CD4-positive, alpha-beta T cell treated with Interferon alpha-2 for 1 hour (primary cell): ENCODE measurements at regions not wholly inside any gene's neighbourhood (a gene's known extent, or its start where the extent isn't known, plus 50 kb on each side); places are given as distances from the start of the nearest gene placed in this dataset.
"Not testable (repeated sequence)": the region's sequence is repeated elsewhere in the genome, so short reads cannot be mapped to it uniquely, and the experiment has no call there.

Source experiments
- DNase-seq, 2 donors: peaks; one replicate each; pipeline ENCODE4 v3.0.0-alpha.2; 2020 to 2022

DNA sequence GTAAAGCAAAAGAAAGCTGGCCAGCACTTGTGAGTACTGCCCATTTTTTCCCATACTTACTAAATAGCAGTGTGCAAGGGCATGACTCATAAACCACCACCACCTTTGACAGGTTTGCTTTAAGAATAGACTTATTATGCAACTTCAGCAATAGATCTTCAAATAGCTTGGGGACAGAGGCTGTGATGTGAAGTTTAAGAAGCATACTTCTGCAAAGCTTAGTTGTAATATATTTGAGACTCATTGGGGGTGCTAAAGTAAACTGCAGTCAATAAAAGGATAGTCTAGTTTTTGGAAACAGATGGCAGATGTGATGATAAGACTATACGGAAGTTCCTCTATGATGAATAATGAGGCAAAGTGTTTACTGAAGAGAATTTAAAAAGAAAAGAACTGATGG is 210.0 kb downstream of the PLA2G4A start:
- no peak for DNase-seq

DNA sequence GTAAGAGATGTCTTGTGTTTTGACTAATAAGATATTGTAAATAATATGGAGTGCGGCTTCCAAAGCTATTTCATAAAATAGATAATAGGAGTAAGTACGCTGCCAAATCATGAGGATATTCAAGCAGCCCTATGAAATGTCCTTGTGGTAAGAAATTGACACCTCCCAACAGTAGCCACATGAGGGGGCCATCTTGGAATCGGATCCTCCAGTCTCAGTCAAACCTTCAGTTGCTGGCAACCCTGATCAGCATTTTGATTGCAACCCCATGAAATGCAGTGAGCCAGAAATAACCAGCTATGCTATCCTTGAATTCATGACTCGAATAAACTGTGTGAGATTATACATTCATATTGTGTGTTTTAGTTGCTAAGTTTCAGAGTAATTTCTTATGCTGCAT is 212.4 kb downstream of the PLA2G4A start:
- no peak for DNase-seq

DNA sequence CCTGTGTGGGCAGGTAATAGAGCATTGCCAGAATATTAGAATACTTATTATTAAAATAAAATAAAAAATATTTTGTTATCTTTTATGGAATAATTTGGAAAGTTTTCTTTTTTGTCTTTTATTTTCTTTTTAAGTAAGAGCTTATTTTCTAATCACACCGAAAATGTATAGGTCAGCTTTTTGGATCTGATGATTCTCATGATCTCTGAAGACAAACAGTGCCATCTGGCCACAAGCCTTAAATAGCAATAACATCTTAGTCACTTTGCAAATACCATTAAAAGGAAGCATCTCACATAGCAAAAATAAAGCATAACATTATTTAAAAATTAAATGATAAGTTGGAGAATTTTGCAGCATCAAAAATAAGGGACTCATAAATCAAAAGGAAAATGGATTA is 213.8 kb downstream of the PLA2G4A start:
- DNase-seq, result no peak

DNA sequence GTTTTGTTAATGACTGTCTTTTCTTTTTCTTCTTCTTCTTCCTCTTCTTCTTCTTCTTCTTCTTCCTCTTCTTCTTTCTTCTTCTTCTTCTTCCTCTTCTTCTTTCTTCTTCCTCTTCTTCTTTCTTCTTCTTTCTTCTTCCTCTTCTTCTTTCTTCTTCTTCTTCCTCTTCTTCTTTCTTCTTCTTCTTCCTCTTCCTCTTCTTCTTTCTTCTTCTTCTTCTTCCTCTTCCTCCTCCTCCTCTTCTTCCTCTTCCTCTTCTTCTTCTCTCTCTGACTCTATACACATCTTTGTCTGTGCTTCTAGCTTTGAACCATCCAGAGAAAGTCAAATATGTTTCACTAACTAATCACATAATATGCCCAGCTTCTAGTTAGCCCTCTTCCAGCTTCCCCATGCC is 214.7 kb downstream of the PLA2G4A start:
- not testable (repeated sequence) for DNase-seq

DNA sequence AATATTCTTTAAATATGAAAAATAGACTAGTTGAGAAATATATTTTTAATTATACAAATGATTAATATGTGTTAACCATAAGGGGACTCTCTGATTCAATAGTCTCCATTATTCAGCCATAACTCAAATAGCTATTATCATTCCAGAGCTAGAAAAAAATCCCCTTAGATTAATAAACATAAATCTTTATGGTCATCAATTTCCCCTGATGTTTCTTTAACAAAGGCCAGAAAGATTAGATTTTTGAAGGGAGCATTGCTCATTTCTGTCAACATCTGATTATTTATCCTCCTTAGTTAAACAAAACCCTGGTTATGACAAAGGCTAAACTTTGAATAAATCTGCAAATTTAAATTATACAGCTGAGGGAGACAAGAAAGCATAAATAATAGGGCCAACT is 215.7 kb downstream of the PLA2G4A start:
- DNase-seq, result no peak

DNA sequence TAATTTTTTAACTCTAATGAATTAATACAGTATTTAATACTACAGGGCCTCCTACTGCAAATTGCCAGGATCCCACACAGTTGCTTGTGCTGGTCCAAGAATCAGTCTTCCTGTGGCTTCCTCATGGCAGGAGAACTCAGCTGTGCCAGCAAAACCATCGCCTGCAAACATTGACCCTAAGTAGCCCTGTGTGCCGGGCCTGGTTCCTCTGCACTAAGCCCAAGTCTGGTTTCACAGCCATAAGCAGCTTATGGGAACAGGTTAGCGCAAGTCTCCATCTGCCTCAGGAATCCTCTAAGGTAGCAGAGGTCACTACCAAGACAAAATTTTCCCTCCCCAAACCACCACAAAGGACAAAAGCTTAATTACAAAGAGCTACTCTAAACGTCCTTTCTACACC is 216.6 kb downstream of the PLA2G4A start:
- no peak for DNase-seq

DNA sequence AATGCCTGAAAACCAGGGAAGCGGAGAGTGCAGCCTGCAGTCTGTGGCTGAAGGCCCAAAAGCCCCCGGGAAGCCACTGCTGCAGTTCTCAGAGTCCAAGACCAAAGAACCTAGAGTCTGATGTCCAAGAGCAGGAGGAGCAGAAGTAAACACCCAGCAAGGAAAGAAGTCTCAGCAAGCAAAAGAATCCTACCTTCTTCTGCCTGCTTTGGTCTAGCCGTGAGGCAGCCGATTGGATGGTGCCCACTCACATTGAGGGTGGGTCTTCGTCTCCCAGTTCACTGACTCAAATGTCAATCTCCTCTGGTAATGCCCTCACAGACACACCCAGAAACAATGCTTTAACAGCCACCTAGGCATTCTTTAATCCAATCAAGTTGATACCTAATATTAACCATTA is 217.5 kb downstream of the PLA2G4A start:
- no peak for DNase-seq

DNA sequence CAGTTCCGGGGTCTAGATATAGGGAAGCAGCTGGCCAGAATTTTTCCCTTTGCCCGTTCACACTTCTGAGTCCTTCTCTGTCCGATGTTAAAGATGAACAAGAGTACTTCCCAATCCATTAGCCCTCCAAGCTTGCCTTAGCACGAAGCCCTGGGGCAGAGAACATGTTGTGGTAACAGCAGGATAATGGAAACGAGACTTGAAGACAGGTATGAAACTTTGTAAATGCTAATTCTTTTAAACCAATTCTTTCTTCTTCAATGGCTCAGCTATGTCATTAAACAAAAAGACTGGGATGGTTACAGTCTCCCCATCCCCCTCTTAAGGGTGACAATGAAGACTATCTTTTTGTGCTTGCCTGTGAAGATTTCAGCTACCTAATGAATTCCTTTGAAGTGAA is 218.5 kb downstream of the PLA2G4A start:
- DNase-seq, result no peak

DNA sequence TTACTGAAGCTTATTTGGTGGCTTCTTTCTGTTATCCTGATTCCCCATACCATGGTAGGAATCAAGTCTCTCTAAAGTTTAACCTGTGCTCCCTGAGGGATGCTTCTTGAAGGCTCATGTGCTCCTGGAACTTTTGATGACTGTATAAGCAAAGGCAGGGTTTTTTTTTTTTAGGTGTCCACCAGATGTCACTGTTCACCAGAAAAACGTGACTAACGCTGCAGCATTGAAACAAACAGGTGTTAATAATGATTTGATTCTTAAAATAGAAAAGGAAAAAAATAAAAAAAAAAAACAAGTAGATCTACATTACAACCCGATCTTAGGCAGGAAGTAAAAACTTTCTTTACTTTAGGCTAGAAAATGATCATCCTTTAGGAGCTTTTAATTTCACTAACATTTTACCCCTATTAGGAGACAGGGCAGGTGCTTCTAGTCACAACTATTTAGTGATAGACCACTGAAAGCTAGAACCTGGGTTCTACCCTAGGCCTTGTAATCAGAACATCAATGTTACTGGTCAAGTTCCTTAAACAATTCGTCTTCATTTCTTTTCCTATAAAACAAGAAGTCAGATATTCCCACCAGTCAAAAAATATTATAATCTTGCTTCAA is 223.0 kb downstream of the PLA2G4A start:
- peak in 1 of 2 donors; percentile 36 for DNase-seq

DNA sequence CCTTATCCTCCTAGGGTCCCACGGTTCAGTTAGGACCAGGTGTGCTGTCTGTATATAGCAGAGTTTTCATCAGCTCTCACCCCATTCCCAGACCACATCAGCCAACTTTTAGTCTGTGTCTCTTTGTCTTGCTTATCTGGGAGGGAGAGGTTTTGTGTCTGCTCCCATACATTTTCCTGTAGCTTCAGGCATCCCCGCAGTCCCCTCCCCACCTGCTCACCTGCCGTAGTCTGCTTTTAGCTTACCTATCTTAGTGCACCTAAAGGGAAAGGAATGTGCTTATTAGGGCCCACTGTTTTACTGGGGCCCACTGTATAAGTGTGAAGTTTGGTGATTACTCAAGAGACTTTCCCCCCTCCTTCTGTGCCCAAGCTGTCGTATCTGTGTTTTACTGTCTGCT is 225.1 kb downstream of the PLA2G4A start:
- no peak for DNase-seq

DNA sequence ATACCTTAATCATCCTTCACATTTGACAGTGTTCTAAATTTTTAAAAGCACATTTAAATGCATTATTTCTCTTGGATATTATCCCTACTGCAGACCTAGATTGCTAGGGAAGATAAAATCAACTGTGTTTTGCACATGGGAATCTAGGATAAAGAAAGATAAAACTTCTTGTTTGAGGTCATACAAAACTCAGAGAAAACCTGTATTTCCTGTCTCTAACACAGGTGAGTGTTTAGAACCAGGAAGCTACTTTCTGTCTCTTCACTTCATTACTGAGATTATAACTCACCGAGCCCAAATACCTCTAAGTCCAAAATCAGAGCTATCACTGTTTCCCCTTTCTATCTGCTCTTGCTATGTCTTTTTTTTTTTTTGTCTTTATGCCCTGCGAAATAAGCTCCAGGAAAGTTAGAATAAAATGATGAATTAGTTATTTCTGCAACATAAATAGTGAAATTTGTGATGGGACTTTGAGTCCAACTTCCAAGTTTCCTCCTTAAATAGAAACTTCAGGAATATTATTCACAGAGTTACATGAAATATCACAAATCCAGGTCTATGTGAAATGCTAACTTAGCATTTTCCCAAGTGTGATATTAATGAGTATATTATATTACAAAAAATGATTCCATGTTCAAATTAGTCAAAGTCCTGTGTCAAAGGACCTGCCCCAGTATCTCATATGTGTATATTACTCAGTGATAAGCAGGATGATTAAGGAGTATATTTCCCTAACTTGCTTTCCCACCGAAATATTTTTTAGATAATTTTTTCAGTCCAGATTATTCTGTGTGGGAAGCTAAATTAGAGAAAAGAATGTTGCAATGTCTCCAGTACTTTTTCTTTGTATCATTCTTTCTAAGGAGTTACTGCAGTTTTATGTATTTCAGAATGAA is 226.4 kb downstream of the PLA2G4A start:
- DNase-seq, result no peak

DNA sequence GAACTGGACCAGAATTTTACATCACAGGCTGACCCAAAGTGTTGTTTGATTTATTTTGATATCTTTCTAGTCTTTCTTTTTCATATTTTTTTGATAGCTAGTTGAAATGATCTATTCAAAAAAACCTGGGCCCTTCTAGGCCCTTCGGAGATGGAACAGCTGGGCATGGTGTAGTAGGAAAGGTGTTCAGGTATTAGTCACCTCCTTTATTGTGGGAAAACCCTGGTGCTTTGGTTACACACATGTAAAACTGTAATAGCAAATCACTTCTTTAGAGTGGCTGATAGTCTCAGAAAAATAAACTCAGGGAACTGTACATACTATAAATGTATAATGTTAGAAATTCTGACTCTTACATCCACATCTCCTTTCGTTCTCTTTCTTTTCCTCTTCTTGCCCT is 234.5 kb downstream of the PLA2G4A start:
- no peak for DNase-seq

DNA sequence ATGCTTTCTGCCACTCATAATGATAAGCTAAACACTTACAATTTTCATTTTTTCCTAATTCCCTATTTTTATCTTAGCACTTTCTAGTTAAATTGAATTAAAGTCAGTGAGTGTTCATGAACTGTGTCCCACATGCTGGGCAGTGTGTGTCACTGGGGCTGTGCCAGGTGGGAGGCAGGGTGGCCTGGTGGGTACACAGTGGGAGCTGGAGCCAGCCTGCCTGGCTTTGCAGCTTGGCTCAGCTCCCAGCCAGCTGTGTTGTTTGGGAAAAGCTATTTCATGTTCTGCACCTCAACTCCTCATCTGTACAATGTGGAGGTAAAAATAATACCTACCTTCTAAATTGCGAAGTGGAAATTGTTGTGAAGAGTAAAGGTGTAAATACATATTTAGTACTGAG is 238.4 kb downstream of the PLA2G4A start:
- DNase-seq, result no peak

DNA sequence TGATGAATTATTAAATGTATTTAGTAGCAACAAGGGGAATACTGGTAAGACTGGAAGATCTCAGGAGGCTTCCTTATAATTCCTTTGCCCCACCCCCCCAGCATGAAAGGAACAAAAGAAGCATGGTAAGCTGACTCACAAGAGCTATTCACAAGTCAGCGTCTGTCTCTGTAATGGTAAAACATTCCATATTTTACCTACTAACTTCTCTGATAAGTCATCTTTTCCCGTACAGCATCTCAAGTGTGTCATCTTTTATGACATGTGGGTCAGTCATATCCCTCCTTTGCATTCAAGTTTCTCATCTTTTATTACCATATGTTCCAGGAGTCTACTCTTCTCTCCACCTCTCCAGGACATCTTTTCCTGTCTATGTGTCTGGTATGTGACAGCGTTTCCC is 241.3 kb downstream of the PLA2G4A start:
- DNase-seq, result no peak

DNA sequence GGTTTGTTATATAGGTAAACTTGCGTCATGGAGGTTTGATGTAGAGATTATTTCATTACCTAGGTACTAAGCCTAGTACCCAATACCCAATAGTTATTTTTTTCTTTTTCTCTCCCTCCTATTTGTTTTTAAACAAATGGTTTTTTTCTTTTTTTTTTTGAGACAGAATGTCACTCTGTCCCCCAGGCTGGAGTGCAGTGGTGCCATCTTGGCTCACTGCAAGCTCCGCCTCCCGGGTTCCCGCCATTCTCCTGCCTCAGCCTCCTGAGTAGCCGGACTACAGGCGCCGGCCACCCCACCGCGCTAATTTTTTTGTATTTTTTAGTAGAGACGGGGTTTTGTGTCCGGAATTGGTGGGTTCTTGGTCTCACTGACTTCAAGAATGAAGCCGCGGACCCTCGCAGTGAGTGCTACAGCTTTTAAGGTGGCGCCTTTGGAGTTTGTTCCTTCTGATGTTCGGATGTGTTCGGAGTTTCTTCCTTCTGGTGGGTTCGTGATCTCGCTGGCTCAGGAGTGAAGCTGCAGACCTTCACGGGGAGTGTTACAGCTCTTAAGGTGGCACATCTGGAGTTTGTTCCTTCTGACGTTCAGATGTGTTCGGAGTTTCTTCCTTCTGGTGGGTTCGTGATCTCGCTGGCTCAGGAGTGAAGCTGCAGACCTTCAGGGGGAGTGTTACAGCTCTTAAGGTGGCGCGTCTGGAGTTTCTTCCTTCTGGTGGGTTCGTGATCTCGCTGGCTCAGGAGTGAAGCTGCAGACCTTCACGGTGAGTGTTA is 243.7 kb downstream of the PLA2G4A start:
- peak in 1 of 2 donors; percentile 40 for DNase-seq

DNA sequence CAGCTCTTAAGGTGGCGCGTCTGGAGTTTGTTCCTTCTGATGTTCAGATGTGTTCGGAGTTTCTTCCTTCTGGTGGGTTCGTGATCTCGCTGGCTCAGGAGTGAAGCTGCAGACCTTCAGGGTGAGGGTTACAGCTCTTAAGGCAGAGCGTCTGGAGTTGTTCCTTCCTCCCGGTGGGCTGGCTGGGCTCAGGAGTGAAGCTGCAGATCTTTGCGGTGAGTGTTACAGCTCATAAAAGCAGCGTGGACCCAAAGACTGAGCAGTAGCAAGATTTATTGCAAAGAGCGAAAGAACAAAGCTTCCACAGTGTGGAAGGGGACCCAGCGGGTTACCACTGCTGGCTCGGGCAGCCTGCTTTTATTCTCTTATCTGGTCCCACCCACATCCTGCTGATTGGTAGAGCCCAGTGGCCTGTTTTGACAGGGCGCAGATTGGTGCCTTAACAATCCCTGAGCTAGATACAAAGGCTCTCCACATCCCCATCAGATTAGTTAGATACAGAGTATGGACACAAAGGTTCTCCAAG is 244.3 kb downstream of the PLA2G4A start:
- DNase-seq, result peak; percentile 1 to 28

DNA sequence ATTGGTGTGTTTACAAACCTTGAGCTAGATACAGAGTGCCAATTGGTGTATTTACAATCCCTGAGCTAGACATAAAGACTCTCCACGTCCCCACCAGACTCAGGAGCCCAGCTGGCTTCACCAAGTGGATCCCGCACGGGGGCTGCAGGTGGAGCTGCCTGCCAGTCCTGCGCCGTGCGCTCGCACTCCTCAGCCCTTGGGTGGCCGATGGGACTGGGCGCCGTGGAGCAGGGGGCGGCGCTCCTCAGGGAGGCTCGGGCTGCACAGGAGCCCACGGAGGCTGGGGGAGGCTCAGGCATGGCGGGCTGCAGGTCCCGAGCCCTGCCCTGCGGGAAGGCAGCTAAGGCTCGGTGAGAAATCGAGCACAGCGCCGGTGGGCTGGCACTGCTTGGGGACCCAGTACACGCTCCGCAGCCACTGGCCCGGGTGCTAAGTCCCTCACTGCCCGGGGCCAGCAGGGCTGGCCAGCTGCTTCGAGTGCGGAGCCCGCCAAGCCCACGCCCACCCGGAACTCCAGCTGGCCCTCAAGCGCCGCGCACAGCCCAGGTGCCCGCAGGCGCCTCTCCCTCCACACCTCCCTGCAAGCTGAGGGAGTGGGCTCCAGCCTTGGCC is 245.0 kb downstream of the PLA2G4A start:
- DNase-seq, result not testable (repeated sequence)

DNA sequence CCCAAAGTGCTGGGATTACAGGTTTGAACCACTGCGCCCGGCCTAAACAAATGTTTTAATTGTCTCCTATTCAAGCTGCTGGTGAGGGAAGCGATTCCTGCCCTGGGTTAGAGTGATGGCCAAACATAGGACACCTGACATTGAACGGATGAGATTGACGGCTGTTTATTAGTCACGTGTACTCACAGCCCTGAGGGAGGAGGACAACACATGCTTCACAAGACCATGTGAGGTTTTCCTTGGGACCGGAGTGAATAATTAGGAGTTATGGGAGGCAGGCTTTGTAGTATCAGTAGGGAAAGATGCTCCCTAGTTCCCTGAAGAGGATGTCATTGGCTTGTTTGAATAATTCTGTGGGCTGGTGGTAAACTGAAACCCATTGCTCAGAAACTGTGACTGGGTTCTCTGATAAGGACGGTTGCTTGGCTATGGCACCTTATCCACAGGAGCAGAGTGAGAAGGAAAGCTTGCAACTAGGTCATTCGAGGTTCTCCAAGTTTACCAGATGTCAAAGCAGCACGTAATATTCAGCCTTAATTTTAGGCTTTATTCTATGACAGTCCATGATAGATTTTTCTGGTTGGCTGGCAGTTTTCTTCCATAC is 245.8 kb downstream of the PLA2G4A start:
- DNase-seq, result no peak

DNA sequence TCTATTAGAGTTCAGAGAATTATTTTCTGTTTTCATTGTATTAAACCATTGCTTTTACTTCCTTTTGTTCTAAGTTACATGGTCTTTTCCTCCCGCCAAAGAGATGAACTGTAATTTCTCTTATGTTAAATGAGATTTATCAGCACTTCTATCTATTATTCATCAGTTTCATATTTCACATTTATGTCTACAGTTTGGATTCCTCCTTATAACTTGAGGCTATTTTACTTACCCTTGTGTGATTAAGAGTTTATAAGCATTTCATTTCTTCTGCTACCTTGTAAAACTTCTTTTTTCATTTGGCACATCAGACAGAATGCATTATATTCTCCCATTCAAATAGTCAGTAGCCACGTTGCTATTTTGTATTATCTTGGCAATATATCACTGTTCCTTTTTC is 248.2 kb downstream of the PLA2G4A start:
- no peak for DNase-seq

DNA sequence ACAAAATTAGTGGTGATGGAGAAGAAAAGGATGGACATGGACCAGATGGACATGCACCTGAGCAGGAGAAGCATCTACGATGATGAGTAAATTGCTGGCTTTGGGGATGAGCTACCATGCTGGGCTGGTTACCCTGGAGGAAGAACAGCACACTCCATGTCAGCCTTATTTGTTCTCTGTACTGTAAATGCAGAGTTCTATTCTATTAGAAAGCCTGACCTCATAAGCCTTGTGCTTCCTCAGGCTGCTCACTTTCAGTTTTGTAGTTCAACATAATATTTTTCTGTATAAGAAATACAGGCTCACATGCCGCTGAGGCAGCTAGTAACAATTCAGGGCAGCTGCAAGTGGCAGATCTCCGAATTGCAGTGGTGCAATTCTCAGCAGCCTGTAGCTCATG is 249.6 kb downstream of the PLA2G4A start:
- DNase-seq, result no peak

DNA sequence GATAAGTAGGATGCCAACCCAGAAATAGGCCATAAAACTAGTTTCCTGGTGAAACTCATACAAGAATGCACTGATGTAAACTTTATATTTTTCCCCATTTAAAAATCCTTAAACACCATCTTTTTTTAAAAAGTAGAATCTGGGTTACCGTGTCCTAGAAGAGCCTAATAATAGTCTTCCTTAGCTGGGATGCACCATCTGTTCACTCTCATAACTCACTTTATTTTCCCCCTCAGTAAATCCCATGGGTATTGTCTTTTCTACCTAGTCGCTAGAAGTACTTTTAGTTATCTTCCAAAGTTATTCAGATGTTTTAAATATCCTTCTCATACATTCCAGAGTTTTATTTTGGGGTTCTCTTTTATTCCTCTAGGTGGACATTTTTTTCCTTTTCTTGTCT is 250.2 kb downstream of the PLA2G4A start:
- DNase-seq, result no peak

DNA sequence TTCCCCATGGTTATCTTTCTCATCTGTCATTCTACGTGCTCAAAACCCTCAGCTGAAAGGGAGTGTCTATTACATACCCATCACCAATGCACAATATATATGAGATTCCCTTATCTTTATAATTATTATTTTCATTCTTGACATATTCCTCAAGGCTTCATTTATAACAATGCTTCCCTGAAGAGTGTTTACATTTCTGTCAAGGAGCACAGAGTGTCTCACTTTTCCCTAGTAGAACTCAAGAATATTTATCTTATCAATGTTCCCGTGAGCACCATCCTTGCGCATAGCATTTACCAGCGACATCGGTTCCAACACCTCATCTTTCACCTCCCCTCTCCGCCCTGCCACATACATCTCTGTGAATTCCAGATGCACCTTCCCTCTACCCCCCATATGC is 250.6 kb downstream of the PLA2G4A start:
- no peak for DNase-seq

DNA sequence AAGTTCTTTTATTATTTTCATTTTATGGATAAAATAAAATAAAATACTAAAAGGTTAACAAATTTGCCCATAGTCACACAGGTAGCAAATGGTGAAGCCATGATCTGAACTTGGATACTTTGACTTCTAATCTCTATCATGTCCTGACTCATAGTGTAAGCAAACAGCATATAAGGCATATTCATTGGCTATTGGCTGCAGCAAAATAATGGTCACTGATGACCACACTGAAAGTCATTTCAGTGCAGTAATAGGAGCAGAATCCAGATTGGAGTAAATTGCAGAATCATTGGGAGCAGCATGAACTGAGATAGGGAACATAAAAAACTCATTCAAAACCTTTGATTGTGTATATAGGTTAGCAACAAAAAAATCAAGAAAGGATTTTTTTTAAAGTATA is 262.9 kb downstream of the PLA2G4A start:
- no peak for DNase-seq
